AG20443 (cell line): ENCODE measurements at regions not wholly inside any gene's neighbourhood (a gene's known extent, or its start where the extent isn't known, plus 50 kb on each side); places are given as distances from the start of the nearest gene placed in this dataset.
"Not testable (repeated sequence)": the region's sequence is repeated elsewhere in the genome, so short reads cannot be mapped to it uniquely, and the experiment has no call there.

Source experiments
- DNase-seq: peaks from one replicate; pipeline ENCODE4 v3.0.0; 2012; ENCODE audit warnings: low spot score, mixed read lengths

DNA sequence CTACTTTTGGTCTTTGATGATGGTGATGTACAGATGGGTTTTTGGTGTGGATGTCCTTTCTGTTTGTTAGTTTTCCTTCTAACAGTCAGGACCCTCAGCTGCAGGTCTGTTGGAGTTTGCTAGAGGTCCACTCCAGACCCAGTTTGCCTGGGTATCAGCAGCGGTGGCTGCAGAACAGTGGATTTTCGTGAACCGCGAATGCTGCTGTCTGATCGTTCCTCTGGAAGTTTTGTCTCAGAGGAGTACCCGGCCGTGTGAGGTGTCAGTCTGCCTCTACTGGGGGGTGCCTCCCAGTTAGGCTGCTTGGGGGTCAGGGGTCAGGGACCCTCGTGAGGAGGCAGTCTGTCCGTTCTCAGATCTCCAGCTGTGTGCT, 56.6 kb upstream of the TNFAIP8 start:
- not testable (repeated sequence) for DNase-seq

DNA sequence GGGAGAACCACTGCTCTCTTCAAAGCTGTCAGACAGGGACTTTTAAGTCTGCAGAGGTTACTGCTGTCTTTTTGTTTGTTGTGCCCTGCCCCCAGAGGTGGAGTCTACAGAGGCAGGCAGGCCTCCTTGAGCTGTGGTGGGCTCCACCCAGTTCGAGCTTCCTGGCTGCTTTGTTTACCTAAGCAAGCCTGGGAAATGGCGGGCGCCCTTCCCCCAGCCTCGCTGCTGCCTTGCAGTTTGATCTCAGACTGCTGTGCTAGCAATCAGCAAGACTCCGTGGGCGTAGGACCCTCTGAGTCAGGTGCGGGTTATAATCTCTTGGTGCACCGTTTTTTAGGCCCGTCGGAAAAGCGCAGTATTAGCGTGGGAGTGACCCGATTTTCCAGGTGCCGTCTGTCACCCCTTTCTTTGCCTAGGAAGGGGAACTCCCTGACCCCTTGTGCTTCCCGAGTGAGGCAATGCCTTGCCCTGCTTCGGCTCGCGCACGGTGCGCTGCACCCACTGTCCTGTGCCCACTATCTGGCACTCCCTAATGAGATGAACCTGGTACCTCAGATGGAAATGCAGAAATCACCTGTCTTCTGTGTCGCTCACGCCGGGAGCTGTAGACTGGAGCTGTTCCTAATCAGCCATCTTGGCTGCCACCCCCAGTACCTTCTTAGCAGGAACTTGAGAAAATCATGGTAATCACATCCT, 56.1 kb upstream of the TNFAIP8 start:
- DNase-seq = not testable (repeated sequence)

DNA sequence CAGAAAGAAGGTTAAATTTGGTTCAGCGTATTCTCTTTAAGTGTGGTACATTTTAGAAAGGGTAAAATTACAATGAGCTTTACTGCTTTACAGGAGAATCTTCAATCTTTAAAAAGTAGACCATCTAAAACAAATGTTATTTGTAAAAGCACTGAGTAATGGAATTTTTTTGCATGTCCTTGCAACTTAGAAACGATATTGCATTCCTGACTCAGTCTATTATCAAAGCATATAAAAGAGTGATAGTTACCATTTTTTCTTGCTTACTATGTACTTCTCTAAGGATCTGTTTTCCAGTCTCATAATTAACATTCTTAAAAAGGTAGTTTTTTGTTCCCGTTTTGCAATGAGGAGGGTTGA, 55.5 kb upstream of the TNFAIP8 start:
- no peak for DNase-seq

DNA sequence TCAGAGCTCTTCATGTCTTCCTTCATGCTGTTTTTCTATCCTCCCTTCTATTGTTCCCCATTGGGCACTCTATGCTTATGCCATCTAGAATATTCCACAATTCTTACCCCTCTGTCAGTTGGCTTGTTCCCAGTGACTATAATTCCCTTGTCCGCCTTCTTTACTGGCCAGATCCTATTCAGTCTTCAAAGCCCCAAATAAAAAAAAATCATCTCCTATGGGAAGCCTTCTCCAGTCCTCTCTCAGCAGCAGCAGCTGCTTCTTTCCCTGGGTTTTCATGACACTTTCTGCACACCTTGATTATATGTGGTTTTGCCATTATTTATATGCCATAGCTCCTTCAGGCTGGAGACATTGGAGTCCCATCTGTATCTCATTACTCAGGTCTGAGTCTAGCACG, 54.6 kb upstream of the TNFAIP8 start:
- DNase-seq = no peak

DNA sequence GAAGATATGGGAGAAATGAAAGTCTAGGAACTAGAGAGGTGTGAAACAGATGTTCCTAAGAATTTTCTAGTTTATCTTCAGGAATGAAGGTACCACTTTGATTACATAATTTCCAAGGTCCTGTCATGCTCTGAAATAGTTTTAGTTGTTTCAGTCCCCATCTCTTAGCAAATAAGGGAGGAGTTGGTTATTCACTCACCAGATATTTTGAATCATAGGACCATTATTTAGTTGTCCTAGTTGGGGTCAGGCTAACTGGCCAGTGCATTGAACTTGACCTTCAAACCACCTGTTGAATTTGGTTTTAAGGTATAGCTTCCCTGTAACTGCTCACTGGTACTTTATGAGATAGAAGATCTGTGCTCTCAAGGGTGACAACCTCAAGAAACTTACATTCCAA, 53.9 kb upstream of the TNFAIP8 start:
- DNase-seq = no peak

DNA sequence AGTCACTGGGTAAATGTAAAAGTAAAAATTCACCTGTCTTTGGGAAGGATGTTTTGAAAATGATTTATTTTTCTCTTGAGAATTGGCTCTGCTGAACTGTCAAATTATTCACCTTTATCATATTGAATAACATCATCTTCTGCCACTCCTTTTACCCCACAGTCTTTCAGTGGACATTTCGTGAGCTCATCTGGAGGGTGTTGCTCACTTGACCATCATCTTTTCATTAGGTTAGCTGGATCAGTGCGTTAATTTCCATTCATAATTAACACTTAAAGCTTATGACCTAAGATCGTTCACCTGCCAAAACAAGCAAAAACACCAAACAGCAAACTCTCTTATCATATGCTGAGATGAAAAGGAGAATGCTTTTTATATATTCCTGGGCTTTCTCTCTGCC, 53.4 kb upstream of the TNFAIP8 start:
- DNase-seq = no peak

DNA sequence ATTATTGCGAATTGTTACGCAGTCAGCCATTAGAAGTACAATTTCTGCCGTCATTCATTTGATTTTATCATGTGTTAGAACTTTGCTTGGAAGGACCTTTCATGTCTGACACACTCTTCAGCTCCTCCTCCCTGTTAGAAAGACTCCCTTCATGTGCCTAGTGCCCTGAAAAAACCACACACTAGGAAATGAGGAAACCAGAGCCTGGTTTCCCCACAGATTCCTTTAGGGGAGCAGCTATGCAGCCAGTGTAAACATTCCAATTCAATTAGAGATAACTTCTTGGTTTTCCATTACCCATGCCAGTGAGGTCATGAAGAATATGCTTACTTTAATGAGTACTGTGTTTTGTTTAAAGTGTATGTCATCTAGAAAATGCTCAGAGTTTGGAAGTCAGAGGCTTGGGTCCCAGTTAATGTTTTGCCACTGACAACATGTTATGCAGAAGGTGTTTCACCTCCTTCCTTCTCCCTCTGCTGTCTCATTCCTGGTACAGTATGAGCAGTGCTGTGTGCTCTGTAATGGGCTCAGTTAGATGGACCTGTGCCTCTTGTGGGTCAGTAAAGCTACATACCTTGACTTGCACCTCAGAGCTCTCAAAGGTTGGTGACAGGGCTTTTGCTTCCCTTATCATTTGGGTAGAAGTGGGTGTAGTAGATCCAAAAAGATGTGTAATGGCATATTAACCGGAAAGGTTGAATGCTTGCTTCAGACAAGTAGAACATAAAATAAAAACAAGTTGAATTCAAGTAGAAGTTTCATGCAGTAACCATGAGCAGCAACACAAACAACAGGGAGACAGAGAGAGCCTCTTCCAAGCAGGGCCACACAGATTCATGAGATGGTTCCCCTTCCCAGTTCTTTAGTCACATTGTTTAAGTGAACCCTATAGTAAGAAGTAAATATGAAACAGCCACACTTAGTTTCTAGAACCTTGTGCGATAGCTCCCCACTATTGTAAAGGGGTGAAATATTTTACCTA, 52.6 kb upstream of the TNFAIP8 start:
- DNase-seq = peak; percentile 89

DNA sequence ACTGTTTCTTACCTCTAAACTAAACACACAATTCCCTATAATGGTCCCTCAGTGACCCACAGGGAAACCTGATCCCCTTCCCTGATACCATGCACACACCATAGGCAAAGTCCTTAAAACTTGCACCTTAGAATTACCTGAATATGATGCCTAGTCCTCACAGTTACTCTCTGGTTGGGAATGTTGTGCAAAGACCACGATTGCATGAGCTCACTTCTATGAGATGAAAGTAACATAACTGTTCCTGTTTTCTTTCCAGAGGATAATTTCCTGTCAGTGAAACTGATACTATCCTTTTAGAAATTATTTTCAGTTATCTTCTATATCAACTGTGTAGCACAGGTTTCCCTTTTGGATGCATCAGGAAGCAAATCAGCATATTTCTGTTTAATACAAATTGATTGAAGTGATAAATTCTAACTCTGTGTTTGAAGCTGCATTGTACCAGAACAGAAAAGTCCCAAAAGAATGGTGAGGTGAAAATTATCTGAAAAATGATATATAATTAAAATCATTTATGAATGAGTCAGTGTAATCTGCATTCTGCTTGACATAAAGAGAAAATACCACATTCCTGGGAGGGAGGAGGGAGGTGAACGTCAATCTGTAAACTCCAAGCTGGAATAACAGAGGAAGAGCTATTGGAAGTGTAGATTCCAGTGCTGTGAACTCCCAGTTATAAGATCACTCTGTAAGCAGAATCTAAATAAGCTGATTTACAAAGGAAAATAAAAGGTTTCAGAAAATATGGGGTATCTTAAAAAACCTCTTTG, 51.2 kb upstream of the TNFAIP8 start:
- DNase-seq = no peak
